HEK293 (cell line): ENCODE measurements at regions not wholly inside any gene's neighbourhood (a gene's known extent, or its start where the extent isn't known, plus 50 kb on each side); places are given as distances from the start of the nearest gene placed in this dataset.

Source experiments
- ZNF10 ChIP-seq: fragments of 450-650 bp; formaldehyde crosslinking; IDR thresholded peaks from 2 replicates; pipeline ENCODE4 v1.5.1; 2017; ENCODE audit warnings: missing biosample characterization, missing genetic modification characterization
- ZNF274 ChIP-seq, 2 experiments: fragments of 200-500 bp in 1 of 2; fragments of 450-650 bp in 1 of 2; sonication (Bioruptor generic) in 1 of 2; formaldehyde crosslinking in 1 of 2; IDR thresholded peaks; 2 replicates each; pipeline versions ENCODE4 v1.5.1 to v1.6.1; 2014 to 2016; ENCODE audit warnings: borderline replicate concordance in 1 of 2, inconsistent platforms in 1 of 2, low read length in 1 of 2, missing biosample characterization in 1 of 2, missing genetic modification characterization in 1 of 2

GRCh38 chrX:8349816-8350544 lies 114.7 kb upstream of the VCX3B start:
- TF ChIP-seq ZNF274 (IDR thresholded peaks at IDR 0.05; ENCODE audit: low read length), result no peak
- no peak for TF ChIP-seq ZNF274 (tag by site-specific recombination; IDR thresholded peaks at IDR 0.05; ENCODE audit: borderline replicate concordance)
- TF ChIP-seq ZNF10, result no peak
